ENCODE measurements at regions not wholly inside any gene's neighbourhood (a gene's known extent, or its start where the extent isn't known, plus 50 kb on each side); places are given as distances from the start of the nearest gene placed in this dataset.

DNA sequence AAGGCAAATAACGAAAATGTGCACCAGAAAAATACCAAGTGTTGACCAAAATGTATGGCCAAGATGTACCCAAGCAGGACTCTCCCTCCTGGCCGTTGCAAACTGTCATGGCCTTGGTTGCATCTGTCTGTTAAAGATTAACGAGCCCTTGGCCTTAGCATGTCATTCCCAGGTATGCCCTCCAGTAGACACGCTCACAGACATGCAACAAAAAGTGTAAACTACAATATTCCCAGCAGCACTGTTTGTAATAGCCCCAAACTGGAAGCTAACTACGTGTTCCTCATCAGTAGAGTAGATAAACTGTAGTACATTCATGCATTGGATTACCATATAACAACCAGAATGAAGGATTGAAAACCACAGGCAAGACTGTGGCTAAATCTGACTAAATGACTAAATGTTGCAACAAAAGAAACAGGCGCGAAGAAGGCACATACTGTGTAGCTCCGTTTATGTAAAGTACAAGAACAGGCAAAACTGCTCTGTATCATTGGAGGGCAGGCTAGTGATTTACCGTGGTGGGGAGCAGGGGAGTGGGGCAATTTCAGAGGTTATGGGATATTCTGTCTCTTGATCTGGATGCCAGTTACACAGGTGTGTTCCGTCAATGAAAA is 232.8 kb upstream of the DIO3 start:
- DNase-seq (ENCODE audit: low read depth) = no peak

DNA sequence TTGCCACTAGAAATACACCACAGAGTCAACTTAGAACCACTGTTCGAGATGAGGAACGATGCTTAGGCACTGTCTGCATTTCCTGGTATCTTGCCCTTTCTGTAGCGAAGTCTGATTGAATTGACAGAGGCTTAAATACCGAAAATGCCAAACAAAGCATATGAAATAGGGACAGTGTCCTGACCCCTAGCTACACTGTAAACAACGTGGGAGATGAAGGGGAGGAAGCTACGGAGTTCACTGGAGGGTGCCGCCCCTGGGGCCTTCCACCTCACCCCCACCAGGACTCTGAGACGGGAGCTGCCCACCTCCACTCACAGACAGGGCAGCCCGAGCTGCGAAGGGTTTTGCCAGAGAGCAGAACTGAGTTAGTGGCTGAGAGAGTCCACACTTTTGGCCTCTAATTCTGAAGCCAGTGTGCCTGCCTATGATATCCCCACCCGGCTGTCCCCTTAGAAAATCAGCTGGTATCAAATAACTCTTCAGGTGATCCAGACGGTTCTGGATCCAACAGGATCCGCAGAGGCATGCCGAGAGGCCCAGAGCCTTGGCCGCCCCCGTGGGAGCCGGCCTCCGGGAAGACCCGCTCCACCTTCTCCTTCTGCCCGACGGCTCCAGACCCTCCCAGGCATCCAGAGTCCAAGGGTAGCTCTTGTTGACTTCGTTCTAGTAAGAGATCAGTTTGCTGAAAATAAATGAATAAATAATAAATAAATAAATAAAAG is 230.7 kb upstream of the DIO3 start:
- DNase-seq (ENCODE audit: low read depth) = no peak

DNA sequence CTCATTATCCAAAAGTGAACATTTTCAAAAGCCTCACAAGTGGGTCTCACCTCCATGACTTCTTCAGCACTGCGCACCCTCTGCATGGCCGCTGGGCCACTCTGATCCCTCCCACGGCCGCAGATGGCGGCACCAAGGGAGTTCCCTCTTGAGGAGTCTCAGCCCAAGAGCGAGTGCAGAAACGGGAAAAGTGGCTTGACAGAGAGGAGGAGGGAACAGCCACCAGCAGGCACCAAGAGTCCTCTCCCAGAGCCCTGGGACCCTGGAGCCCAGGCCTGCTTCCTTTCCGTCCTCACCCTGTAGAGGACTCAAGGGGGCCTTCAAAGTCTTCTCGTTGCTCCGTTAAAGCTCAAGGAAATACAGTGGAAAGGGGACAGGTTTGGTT is 230.2 kb upstream of the DIO3 start:
- no peak for DNase-seq (ENCODE audit: low read depth)

DNA sequence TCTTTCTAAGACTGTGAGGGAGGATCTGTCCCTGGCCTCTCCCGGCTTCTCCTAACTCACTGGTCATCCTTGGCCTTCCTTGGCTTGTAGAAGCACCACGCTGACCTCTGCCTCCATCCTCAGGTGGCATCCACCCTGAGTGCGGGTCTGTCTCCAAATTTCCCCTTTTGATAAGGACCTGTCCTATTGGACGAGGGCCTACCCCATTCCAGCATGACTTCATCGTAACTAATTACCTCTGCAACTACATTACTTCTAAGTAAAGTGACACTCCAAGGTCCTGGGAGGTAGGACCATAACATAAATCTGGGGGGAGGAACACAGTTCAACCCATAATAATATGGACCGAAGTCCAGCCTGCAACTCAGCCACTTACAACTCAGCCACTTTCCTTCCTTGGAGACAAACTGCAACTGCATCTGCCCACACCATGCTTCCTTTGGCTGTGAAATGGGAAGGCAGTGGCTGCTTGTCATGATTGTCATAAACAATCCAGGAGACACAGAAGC is 229.6 kb upstream of the DIO3 start:
- no peak for DNase-seq (ENCODE audit: low read depth)

DNA sequence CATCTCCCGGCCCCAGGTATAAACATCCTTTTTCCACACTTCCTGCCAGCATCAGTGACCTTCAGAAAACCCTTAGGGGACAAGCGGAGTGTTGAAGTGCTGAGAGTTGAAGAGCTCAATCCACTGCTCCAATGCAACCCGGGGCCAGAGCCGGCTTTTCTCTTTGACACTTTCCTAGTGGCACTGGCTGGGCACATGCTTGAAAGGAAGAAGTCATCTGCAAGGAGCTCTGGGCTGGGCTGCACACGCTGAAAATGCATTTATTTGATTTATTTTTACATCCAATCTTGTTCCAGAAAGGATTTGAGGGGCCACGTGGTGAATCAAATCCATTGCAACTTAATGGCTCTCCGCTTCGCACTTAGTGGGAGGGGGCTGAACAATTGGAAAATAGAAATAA is 229.0 kb upstream of the DIO3 start:
- no peak for DNase-seq (ENCODE audit: low read depth)

DNA sequence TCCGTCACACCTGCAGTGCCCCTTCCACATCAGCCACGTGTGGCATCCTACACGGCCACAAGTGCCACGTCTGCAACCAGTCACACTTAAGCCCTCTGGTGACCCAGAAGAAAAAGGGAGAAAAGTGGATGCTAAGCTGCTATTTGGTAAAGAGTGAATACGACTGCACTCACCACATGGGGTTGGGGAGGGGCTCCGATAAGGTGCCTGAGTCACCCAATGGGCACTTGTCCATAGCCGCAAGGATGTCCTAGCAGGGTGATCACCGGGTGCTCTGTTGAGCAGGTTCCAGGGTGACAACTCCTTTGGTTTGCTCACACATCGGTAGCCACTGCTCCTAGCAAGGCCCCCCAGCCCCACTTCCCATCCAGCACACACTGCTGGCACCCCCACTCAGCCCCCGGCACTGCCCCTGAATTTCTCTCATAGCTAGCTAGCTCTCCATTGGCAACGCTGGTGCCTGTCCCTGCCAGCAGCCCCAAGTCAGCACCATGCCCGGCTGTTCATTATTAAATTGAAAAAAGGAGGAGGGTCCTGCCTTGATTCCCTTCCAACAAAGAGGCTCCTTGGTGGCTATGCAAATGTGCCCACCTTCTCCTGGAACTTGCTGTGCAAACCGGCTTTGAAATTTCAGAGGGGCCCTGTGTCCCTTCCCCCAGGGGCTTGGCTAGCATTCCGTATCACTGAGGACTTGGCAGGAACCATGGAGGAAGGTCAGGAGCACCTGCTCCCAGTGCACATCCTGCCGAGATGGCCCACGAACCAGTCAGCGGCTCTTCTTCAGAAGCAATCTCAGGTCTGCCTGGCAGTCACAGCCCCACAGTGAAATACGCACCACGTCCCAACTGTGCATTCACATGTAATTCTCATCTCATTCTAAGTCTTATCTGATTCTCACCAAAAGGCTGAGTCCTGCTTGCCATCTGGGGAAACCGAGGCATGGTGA is 227.7 kb upstream of the DIO3 start:
- DNase-seq (ENCODE audit: low read depth) = no peak

DNA sequence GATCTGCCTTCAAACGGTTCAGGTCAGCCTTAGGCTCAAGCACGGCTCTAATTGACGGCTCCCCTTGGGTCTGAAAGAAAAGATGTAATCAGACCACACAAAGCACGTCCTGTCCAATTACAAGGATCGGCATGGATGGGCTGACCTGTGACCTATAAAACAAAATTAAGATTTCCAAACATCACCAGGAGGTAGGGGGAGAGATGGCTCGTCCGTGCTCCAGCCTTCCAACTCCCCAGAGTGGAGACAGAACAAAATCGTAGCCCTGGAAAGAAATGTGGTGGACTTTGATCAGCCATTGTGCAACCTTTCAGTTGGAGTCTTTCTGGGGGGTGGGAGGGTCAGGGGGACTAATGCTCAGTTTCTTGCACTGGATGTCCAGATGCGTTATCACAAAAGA is 226.6 kb upstream of the DIO3 start:
- no peak for DNase-seq (ENCODE audit: low read depth)

DNA sequence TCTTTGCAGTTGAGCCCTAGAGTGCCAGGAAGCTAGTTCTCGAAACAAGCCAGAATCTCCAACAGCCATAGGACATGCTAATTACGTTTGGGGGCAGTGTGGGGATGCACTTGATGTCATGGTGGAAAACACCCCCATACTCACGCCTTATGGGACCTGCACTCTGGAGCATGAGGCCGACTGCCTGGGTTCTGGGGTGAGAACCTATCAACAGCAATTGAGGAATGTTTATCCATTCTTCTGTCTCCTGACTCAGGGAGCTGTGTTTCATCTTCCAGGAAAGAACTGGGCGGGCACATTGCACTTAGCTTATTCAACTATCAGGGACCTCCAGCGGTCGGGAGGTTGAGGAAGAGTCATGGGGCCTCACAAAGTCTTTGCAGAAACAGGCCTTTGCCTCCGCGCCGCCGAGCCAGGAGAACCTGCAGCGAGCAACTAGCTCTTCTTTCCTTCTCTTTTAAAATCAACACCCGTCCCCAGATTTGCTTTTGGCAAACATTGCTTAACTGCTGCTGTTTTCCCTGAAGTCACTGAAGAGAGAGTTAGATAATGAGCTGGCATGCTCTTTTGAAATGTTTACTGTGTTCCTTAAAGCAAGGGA is 226.1 kb upstream of the DIO3 start:
- DNase-seq (ENCODE audit: low read depth) = no peak

DNA sequence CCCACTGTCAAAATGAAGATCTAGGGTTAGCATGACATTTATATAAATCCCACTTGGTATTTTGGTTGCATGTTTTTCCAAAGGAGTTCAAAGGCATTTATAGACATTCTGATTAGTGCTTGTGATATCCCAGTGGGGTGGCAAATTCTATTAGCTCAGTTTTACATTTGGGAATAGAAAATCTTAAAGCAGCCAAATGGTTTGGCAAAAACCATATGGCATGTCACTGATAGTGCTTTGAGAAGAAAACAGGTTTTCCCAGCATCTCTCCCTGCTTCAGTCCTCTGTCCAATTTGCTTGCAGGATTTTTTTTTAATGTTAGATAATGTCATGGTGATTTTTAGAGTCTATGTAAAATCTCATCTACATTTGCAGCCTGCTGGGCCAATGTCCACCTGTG is 225.1 kb upstream of the DIO3 start:
- no peak for DNase-seq (ENCODE audit: low read depth)

DNA sequence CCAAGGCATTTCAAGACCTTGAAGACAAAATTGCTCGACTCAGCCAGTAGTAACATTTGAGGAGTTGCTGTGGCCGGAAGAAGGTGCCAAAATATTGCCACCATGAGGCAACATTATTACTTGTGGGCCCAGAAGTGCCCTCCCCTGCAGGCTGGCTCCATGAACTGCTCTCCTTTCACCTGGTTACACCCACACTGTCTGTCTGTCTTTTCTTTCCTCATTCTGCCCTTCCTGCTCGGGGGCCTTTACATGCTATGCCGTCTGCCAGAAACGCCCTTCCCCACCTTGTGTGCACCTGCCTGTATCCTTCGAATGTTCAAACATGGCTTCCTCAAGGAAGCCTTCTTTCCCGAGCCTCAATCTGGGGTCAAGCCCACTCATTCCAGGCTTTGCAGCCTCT is 224.2 kb upstream of the DIO3 start:
- DNase-seq (ENCODE audit: low read depth) = no peak

DNA sequence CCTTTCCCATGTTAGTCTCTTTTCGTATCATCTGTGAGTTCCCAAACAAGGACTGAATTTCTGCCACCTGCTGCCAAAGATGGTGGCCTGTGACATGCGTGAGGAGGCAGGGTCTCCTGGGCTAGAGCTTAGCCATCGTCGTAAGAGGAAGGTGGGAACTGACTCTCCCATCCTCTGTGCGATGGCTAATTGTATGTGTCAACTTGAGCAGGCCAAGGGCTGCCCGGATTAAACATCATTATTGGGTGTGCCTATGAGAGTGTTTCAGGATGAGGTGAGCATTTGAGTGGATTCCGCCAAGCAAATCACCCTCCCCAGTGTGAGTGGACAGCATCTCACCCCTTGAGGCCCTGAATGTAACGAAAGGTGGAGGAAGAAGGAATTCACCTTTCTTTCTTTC is 220.7 kb upstream of the DIO3 start:
- DNase-seq (ENCODE audit: low read depth) = no peak

DNA sequence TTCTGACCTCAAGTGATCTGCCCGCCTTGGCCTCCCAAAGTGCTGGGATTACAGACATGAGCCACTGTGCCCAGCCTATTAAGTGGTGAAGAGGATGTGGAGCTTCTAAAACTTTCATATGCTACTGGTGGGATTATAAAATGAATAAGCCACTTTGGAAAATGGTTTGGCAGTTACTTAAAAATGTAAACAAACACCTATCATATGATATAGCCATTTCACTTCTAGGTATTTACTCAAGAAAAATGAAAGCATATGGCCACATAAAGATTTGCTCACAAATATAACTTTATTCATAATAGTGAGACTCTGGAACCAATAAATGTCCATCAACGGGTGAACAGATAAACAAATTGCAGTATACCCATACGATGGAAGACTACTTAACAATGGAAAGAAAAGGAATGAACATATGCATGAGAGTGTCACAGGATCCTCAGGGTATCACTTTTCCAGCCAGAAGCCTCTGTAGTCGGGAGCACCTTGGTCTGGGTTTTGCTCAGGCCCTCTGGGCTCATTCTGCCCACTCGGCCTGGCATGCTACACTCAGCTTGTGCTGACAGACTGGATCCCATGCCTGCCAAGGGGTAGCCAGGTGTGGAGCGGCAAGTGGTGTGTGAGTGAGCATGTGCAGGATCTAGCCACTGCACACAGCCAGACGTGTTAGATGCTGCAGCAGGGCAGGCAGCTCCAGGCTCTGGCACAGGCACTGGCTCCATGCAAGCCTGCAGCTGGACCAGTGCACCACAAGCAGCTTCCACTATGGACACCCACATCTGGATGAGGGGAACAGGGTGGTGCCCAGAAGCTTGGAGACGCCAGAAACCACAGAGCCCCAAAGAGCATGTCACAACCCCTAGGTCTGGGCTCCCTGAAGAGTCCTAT is 213.2 kb upstream of the DIO3 start:
- no peak for DNase-seq (ENCODE audit: low read depth)

DNA sequence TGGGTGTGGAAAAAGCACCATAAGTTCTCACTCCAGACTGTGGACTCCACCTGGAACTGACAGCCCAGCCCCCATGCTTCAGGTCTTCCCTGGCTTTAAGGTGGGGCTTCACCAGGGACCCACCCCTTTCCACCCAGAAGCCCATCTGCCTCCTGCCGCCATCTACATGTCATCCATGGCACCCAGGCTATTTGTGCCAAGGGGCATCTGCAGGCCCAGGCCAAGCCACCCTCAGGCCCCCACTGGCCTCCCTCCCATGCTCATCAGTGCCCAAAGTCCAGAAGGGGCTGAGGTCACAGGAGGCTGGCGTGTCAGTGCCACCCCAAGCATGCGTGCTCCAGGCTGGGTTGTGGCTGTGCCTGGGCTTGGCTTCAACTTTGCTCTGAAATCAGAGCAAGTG is 212.2 kb upstream of the DIO3 start:
- no peak for DNase-seq (ENCODE audit: low read depth)

DNA sequence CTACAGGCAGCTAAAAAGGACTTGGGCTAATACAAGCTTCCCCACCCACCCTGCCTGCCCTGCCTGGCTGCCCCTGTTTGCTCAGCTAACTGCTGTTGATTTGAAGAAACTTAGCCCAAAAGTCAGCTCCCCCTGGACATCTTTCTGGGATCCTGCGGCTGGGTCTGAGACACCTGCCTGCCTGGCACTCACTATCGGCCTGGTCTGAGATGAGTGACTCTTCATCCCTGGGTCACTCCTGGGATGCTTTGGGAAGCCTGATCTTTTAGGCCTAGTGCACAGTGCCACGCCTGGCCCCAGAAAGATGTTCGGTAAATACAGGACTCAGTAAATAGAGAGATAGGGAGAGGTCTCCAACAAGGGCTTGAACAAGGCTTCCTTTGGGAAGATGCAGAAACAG is 211.3 kb upstream of the DIO3 start:
- no peak for DNase-seq (ENCODE audit: low read depth)

DNA sequence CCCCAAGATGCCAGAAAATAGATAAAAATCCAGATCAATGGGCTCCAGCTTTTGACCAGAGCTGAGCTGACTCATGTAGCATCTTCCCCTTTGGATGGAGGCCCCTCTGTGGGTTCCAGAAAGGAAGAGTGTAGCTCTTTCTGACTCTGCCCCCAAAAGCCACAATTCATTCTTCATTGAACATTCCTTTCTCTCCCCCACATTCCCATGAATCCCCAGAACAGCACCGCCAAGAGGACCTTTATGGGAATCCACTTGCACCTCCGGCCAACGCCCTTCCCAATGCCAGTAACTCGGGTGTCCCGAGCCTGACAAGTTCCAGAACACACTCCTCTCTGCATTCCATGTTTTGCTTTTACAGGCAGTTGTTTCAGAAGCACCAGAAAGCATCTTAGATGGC is 210.6 kb upstream of the DIO3 start:
- DNase-seq (ENCODE audit: low read depth) = no peak

DNA sequence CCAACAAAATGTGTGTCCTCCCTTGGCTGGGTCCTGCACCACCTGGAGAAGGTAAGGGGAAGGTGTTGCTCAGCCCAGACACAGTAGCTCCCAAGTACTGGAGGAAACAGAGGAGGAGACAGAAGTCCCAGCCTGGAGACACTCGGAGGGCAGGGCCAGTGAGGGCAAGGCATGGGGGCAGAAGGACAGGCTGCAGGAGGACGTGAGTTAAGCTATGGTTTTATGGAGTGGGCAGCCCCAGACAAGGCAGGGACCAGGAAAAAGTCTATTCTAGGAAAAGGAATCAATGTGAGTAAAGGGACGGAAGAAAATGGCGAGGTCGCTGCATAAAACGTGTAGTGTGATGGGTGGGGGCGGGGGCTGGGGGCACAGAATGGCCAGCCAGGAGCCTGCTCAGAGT is 210.1 kb upstream of the DIO3 start:
- DNase-seq (ENCODE audit: low read depth) = no peak

DNA sequence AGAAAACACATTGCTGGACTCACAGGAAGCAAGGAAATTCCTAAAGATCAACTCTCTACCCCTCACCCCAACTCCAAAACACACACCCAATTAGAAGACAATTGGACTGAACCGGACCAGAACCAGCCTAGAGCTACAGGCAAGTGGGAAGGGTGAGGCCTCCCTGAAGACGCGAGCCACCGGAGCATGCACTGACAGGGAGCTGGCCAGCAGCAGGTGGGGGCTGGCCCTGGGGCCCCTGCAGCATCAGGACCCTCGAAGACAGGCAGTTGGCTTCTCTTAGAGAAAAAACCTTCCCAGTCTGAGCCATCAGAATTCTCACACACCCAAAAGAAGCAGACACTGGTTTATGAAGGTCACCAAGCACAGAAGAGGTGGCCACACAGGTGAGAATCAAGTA is 209.5 kb upstream of the DIO3 start:
- DNase-seq (ENCODE audit: low read depth) = no peak

DNA sequence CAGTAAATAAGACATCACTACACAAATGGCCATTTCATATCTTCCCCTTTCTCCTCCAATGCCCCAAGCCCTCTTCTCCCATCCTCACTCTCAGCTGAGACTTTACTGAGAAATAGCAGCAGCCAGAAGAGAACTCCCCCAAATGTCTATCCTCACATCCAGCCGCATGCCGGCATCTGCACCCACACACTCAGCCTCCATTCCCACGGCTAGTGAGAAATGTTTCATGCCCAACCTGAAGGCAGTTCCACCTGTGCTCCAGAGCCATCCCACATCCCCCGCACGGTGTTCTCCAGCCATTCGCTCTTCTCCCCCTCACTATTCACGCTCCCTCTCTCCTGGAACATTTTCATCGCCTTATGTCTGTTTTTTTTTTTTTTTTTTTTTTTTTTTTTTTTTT is 208.7 kb upstream of the DIO3 start:
- DNase-seq (ENCODE audit: low read depth) = no peak

DNA sequence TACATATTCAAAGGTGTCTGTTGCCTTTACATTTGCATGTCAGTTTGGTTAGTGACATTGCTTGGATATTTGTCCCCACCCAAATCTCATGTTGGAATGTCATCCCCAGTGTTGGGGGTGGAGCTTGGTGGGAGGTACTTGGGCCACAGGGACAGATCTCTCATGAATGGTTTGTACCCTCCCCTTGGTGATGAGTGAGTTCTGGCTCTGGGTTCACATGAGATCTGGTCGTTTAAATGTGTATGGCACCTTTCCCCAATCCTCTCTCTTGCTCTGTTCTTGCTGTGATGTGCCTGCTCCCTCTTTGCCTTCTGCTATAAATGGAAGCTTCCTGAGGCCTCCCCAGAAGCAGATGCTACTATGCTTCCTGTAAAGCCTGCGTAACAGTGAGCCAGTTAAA is 207.9 kb upstream of the DIO3 start:
- DNase-seq (ENCODE audit: low read depth) = no peak

DNA sequence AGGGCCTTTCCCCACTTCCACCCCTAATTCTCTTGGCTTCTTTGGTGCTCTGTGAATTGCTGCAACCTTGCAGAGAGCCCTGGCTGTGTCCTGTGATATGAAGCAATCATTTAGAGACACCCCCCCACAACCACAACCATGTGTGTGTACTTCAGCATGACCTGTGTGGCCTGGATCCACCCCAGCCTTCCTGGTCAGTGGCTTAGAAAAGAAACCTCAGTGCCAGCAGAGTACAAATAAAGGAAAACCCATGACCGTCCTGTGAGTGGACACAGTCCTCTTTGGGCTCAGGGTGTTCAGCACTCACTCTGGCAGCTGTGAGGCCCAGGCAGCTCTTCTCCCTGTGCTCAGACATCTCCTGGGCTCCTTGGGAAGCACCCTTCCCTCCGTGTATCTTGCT is 206.6 kb upstream of the DIO3 start:
- no peak for DNase-seq (ENCODE audit: low read depth)

DNA sequence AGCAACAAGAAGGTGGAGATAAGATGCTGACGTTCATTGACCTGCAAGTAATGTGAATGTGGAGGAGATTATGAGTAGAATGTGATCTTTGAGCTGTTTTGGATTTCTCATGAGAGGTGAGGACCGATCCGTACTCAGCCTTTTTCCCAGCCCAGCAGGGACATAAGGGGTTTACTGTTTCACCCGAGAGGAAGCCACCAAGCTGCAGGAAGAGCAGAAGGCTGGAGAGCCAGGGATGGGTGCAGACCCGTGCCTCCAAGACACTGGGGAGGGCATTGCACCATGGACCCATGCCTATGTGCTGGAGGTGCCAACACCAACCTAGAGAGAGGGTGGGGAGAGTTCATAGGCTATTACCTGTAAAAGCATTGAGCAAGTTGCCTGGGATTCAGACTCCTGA is 206.0 kb upstream of the DIO3 start:
- DNase-seq (ENCODE audit: low read depth) = no peak

DNA sequence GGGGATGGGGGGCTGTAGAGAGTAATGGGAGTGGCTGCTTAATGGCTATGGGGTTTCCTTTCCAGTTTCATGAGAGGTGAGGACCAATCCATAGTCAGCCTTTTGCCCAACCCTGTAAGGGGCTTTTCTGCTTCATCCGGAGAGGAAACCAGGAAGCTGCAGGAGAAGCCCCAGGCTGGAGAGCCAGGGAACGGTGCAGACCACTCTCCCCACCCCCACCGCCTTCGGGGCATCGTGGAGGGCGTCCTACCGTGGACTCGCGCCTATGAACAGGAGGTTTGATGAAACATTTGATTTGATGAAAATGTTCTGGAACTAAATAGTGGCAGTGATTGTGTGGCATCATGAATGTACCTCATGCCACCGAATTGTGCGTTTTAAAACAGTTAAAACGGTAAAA is 204.3 kb upstream of the DIO3 start:
- DNase-seq (ENCODE audit: low read depth) = no peak
